CD4-positive, alpha-beta T cell treated with Interleukin-15 for 1 hour (primary cell): ENCODE measurements at regions not wholly inside any gene's neighbourhood (a gene's known extent, or its start where the extent isn't known, plus 50 kb on each side); places are given as distances from the start of the nearest gene placed in this dataset.

Source experiments
- DNase-seq: peaks from one replicate; pipeline ENCODE4 v3.0.0-alpha.2; 2020

- no peak for DNase-seq
These were observed 557.8 kb downstream of the HACE1 start for GRCh38 chr6:104301951-104302350.

GRCh38 chr6:104286641-104287040 is 573.1 kb downstream of the HACE1 start:
- DNase-seq: no peak

GRCh38 chr6:104284872-104285271 is 574.8 kb downstream of the HACE1 start:
- no peak for DNase-seq

- no peak for DNase-seq
These were observed 577.1 kb downstream of the HACE1 start for GRCh38 chr6:104282581-104282980.

- DNase-seq: no peak
These were observed 578.3 kb downstream of the HACE1 start for GRCh38 chr6:104281370-104281769.

GRCh38 chr6:104268389-104268788 is 591.3 kb downstream of the HACE1 start:
- DNase-seq: no peak

- DNase-seq: no peak
These were observed 592.8 kb downstream of the HACE1 start for GRCh38 chr6:104266922-104267321.

GRCh38 chr6:104256646-104257045 is 603.1 kb downstream of the HACE1 start:
- no peak for DNase-seq

- DNase-seq: no peak
These were observed 606.5 kb downstream of the HACE1 start for GRCh38 chr6:104253236-104253635.

- DNase-seq: no peak
These were observed 607.4 kb downstream of the HACE1 start for GRCh38 chr6:104252276-104252675.

GRCh38 chr6:104251651-104252050 is 608.1 kb downstream of the HACE1 start:
- no peak for DNase-seq

GRCh38 chr6:104240865-104241264 is 618.9 kb downstream of the HACE1 start:
- DNase-seq: no peak

GRCh38 chr6:104239971-104240370 is 619.7 kb downstream of the HACE1 start:
- DNase-seq: no peak

- DNase-seq: no peak
These were observed 630.7 kb downstream of the HACE1 start for GRCh38 chr6:104229057-104229456.

- no peak for DNase-seq
These were observed 632.2 kb downstream of the HACE1 start for GRCh38 chr6:104227508-104227907.

GRCh38 chr6:104226790-104227446 is 632.8 kb downstream of the HACE1 start:
- no peak for DNase-seq

- no peak for DNase-seq
These were observed 641.6 kb downstream of the HACE1 start for GRCh38 chr6:104218116-104218515.

- no peak for DNase-seq
These were observed 644.8 kb downstream of the HACE1 start for GRCh38 chr6:104214901-104215300.

- DNase-seq: no peak
These were observed 646.6 kb downstream of the HACE1 start for GRCh38 chr6:104212977-104213668.

GRCh38 chr6:104207635-104208034 is 652.1 kb downstream of the HACE1 start:
- no peak for DNase-seq

- DNase-seq: no peak
These were observed 658.2 kb downstream of the HACE1 start for GRCh38 chr6:104201557-104201956.

- no peak for DNase-seq
These were observed 672.1 kb downstream of the HACE1 start for GRCh38 chr6:104187616-104188015.

GRCh38 chr6:104186831-104187230 is 672.9 kb downstream of the HACE1 start:
- DNase-seq: no peak

GRCh38 chr6:104183816-104184435 is 675.8 kb downstream of the HACE1 start:
- DNase-seq: no peak
